H1 (cell line): ENCODE measurements at regions not wholly inside any gene's neighbourhood (a gene's known extent, or its start where the extent isn't known, plus 50 kb on each side); places are given as distances from the start of the nearest gene placed in this dataset.
A peak's percentile ranks its signal among the peaks of the same experiment; 100 is the strongest.

Experiments
- CTCF ChIA-PET: fragments of 300-600 bp; sonication (Branson Sonifier 250); formaldehyde crosslinking; loops from one replicate; lab custom pipeline; 2021; ENCODE audit not compliant: partially characterized antibody; lab: Charles Lee
- POLR2A ChIA-PET: fragments of 300-600 bp; sonication (Branson Sonifier 250); formaldehyde crosslinking; loops from one replicate; lab custom pipeline; 2021; ENCODE audit warnings: inconsistent platforms; ENCODE audit not compliant: partially characterized antibody; lab: Charles Lee
- DNase-seq, 2 experiments: peaks; one replicate each; pipeline versions ENCODE4 v3.0.0 to v3.0.0-alpha.2; 2010 to 2022; ENCODE audit warnings: low spot score in 2 of 2, low read depth in 1 of 2, mixed read lengths in 1 of 2
- FAIRE-seq: peaks from 2 replicates; lab custom pipeline; 2011; peaks lifted over from hg19 to GRCh38; lab: Jason Lieb, UNC
- H2AFZ ChIP-seq: 2 replicates; pipeline ENCODE4 v1.8.1; 2012; ENCODE audit warnings: low read length, inconsistent platforms
- H2AK5ac ChIP-seq: 2 replicates; pipeline ENCODE4 v1.6.1; 2013; ENCODE audit warnings: low read depth, low read length
- H2BK120ac ChIP-seq: replicated peaks from 2 replicates; pipeline ENCODE3; 2013; ENCODE audit warnings: low read depth, low read length, inconsistent platforms
- H2BK12ac ChIP-seq: 2 replicates; pipeline ENCODE4 v1.6.1; 2013; ENCODE audit warnings: low read depth, low read length
- H2BK15ac ChIP-seq: 2 replicates; pipeline ENCODE4 v1.6.1; 2013; ENCODE audit warnings: low read length
- H2BK20ac ChIP-seq: 2 replicates; pipeline ENCODE4 v1.6.1; 2013; ENCODE audit warnings: low read length
- H2BK5ac ChIP-seq: 2 replicates; pipeline ENCODE4 v1.6.1; 2013; ENCODE audit warnings: low read depth, low read length
- H3K14ac ChIP-seq: 2 replicates; pipeline ENCODE4 v1.6.1; 2013; ENCODE audit warnings: inconsistent platforms; ENCODE audit not compliant: insufficient read length
- H3K18ac ChIP-seq: 2 replicates; pipeline ENCODE4 v1.6.1; 2013; ENCODE audit warnings: low read length; ENCODE audit errors: extremely low read depth
- H3K23ac ChIP-seq: 2 replicates; pipeline ENCODE4 v1.6.1; 2013; ENCODE audit warnings: inconsistent platforms; ENCODE audit not compliant: insufficient read length
- H3K23me2 ChIP-seq: 2 replicates; pipeline ENCODE4 v1.6.1; 2013; ENCODE audit warnings: low read depth, low read length
- H3K27ac ChIP-seq: 2 replicates; pipeline ENCODE4 v1.6.1; 2011; ENCODE audit warnings: low read depth, low read length, inconsistent platforms
- H3K27me3 ChIP-seq, 4 experiments: replicated peaks in 1 of 4; 1 replicate in 1 of 4; 2 replicates in 3 of 4; pipeline versions ENCODE4 v1.6.1 to v1.8.1; 2011 to 2013; ENCODE audit warnings: low read length in 3 of 4, mild to moderate bottlenecking in 3 of 4, inconsistent platforms in 2 of 4, mixed read lengths in 2 of 4, moderate library complexity in 1 of 4; ENCODE audit not compliant: control insufficient read depth in 3 of 4, insufficient read depth in 3 of 4; ENCODE audit errors: extremely low read depth in 1 of 4
- H3K36me3 ChIP-seq, 4 experiments: 2 replicates each; pipeline versions ENCODE4 v1.6.1 to v1.8.1; 2011 to 2013; ENCODE audit warnings: mild to moderate bottlenecking in 4 of 4, low read length in 3 of 4, moderate library complexity in 2 of 4, control low read depth in 1 of 4, inconsistent platforms in 1 of 4; ENCODE audit not compliant: insufficient read depth in 4 of 4, control insufficient read depth in 2 of 4
- H3K4ac ChIP-seq: replicated peaks from 2 replicates; pipeline ENCODE3; 2013; ENCODE audit warnings: low read length, low read depth, mixed read lengths, inconsistent platforms; ENCODE audit not compliant: insufficient read length
- H3K4me1 ChIP-seq, 4 experiments: replicated peaks in 1 of 4; 1 replicate in 1 of 4; 2 replicates in 3 of 4; pipeline versions ENCODE4 v1.6.1 to v1.8.1; 2011 to 2013; ENCODE audit warnings: low read length in 3 of 4, inconsistent platforms in 2 of 4, mixed read lengths in 1 of 4; ENCODE audit not compliant: insufficient read depth in 4 of 4, control insufficient read depth in 3 of 4
- H3K4me2 ChIP-seq, 2 experiments: 2 replicates each; pipeline versions ENCODE4 v1.6.1 to v1.8.1; 2011 to 2013; ENCODE audit warnings: low read depth in 2 of 2, low read length in 2 of 2, control low read depth in 1 of 2, inconsistent platforms in 1 of 2, mild to moderate bottlenecking in 1 of 2; ENCODE audit not compliant: insufficient read depth in 1 of 2
- H3K4me3 ChIP-seq, 4 experiments: fragments of 200-600, 300-600 bp in 1 of 4; sonication (generic), shearing (Covaris generic), sonication (Bioruptor Twin) in 1 of 4; 2 replicates each; pipeline versions ENCODE4 v1.5.1 to v1.8.1; 2011 to 2016; ENCODE audit warnings: low read length in 4 of 4, low read depth in 3 of 4, control low read depth in 2 of 4, inconsistent platforms in 2 of 4, mild to moderate bottlenecking in 2 of 4, mixed read lengths in 1 of 4, moderate library complexity in 1 of 4; ENCODE audit not compliant: insufficient read depth in 2 of 4; ENCODE audit errors: extremely low read depth in 1 of 4
- H3K56ac ChIP-seq: replicated peaks from 2 replicates; pipeline ENCODE3; 2013; ENCODE audit warnings: low read depth, mild to moderate bottlenecking, mixed read lengths, low read length, inconsistent platforms; ENCODE audit not compliant: insufficient read length
- H3K79me1 ChIP-seq: 2 replicates; pipeline ENCODE4 v1.6.1; 2013; ENCODE audit warnings: low read depth, low read length, control low read depth
- H3K79me2 ChIP-seq, 2 experiments: 2 replicates each; pipeline versions ENCODE4 v1.6.1 to v1.8.1; 2012 to 2013; ENCODE audit warnings: low read length in 2 of 2, mild to moderate bottlenecking in 2 of 2, inconsistent platforms in 1 of 2; ENCODE audit not compliant: insufficient read depth in 2 of 2, control insufficient read depth in 1 of 2
- H3K9ac ChIP-seq, 4 experiments: replicated peaks in 1 of 4; 1 replicate in 1 of 4; 2 replicates in 3 of 4; pipeline versions ENCODE4 v1.6.1 to v1.8.1; 2011 to 2013; ENCODE audit warnings: low read depth in 3 of 4, low read length in 3 of 4, control low read depth in 2 of 4, mild to moderate bottlenecking in 2 of 4, moderate library complexity in 2 of 4, inconsistent platforms in 1 of 4; ENCODE audit errors: extremely low read depth in 1 of 4
- H3K9me3 ChIP-seq, 2 experiments: 2 replicates each; pipeline versions ENCODE4 v1.6.1 to v1.8.1; 2012 to 2013; ENCODE audit warnings: mild to moderate bottlenecking in 2 of 2, moderate library complexity in 2 of 2, control low read depth in 1 of 2, inconsistent platforms in 1 of 2, low read depth in 1 of 2, low read length in 1 of 2, mixed read lengths in 1 of 2; ENCODE audit not compliant: insufficient read depth in 2 of 2
- H4K20me1 ChIP-seq, 2 experiments: replicated peaks in 1 of 2; 2 replicates each; pipeline versions ENCODE3 to v1.8.1; 2011 to 2013; ENCODE audit warnings: inconsistent platforms in 2 of 2, low read length in 2 of 2, mild to moderate bottlenecking in 1 of 2; ENCODE audit not compliant: insufficient read depth in 2 of 2, control insufficient read depth in 1 of 2
- H4K5ac ChIP-seq: 2 replicates; pipeline ENCODE4 v1.6.1; 2013; ENCODE audit warnings: low read length, low read depth, mixed read lengths, inconsistent platforms; ENCODE audit not compliant: insufficient read length
- H4K8ac ChIP-seq: 2 replicates; pipeline ENCODE4 v1.8.0; 2013; ENCODE audit warnings: mild to moderate bottlenecking, moderate library complexity, low read length, inconsistent platforms; ENCODE audit not compliant: insufficient read depth; ENCODE audit errors: extremely low read depth
- H4K91ac ChIP-seq: replicated peaks from 2 replicates; pipeline ENCODE3; 2013; ENCODE audit warnings: low read length, mixed read lengths, inconsistent platforms; ENCODE audit not compliant: insufficient read length
- ASH2L ChIP-seq: fragments of 200-600, 300-600 bp; sonication (generic); IDR thresholded peaks from one replicate; pipeline ENCODE4 v1.7.1; 2017; ENCODE audit warnings: low read length
- GABPA ChIP-seq: IDR thresholded peaks from 2 replicates; pipeline ENCODE4 v1.6.1; 2011; ENCODE audit warnings: mild to moderate bottlenecking, low read length, moderate library complexity, borderline replicate concordance; ENCODE audit not compliant: insufficient read depth
- NRF1 ChIP-seq: IDR thresholded peaks from 2 replicates; pipeline ENCODE4 v1.6.1; 2011; ENCODE audit warnings: mild to moderate bottlenecking, low read depth, low read length, improper control_type of control experiment
- RBBP5 ChIP-seq: IDR thresholded peaks from 2 replicates; pipeline ENCODE4 v1.7.1; 2012; ENCODE audit warnings: low read depth, mild to moderate bottlenecking, inconsistent platforms, low read length, moderate library complexity, borderline replicate concordance
- TBP ChIP-seq: IDR thresholded peaks from 2 replicates; pipeline ENCODE4 v1.6.1; 2011; ENCODE audit warnings: low read depth, low read length, improper control_type of control experiment
- WGBS, 2 experiments: shearing (Covaris generic) in 1 of 2; methylation state at CpG; one replicate each; pipeline versions ENCODE4 v1.1.6 to v1.1.7; 2013 to 2015; ENCODE audit warnings: low lambda C conversion rate in 2 of 2, mixed read lengths in 2 of 2, inconsistent platforms in 1 of 2, low coverage in 1 of 2, missing lambda C conversion rate in 1 of 2; ENCODE audit not compliant: insufficient replicate concordance in 2 of 2, insufficient coverage in 1 of 2, insufficient read length in 1 of 2; ENCODE audit errors: extremely low coverage in 1 of 2, missing lambda C conversion rate in 1 of 2; 5-methylcytosine and 5-hydroxymethylcytosine counted together

GRCh38 chr13:89465366-89465765 lies 1794.2 kb downstream of the SLITRK5 start:
- no peak overlapping the region for H4K8ac ChIP-seq
- WGBS, 2 experiments, result 74% methylated on average over 2 of the region's 2 CpGs; no CpG with 5 or more reads in 1 of the 2 experiments
- H2BK12ac ChIP-seq, result no peak overlapping the region
- CTCF ChIA-PET, result no interaction called here
- H3K23ac ChIP-seq, result no peak overlapping the region
- H3K79me2 ChIP-seq, result no peaks in the 10 kb centered on the region
- H3K23me2 ChIP-seq, result no peaks in the 10 kb centered on the region
- no peak overlapping the region for H2BK5ac ChIP-seq
- H2AFZ ChIP-seq, result peak overlapping the region; percentile 85; the same call in 1 of the 2 replicates
- H4K20me1 ChIP-seq, result no peaks in the 10 kb centered on the region
- no peak overlapping the region for H3K4me3 ChIP-seq
- no peak overlapping the region for H2BK20ac ChIP-seq
- H2BK120ac ChIP-seq, result no peak overlapping the region
- H3K79me1 ChIP-seq, result no peaks in the 10 kb centered on the region
- H4K5ac ChIP-seq, result no peak overlapping the region
- H3K4me2 ChIP-seq, result no peak overlapping the region
- H3K56ac ChIP-seq, result no peak overlapping the region
- H3K27me3 ChIP-seq, result no peaks in the 10 kb centered on the region
- 0 out of 7 replicates have a peak, but pooled peaks cover 0 to 3% (median 0%) of the 10 kb centered on the region in 4 experiments for H3K4me1 ChIP-seq
- POLR2A ChIA-PET, result no interaction called here
- no peaks in the 10 kb centered on the region for H3K36me3 ChIP-seq
- no peak overlapping the region for H3K4ac ChIP-seq
- no peak overlapping the region for H2BK15ac ChIP-seq
- DNase-seq, result no peak
- H3K27ac ChIP-seq, result no peak overlapping the region
- no peak overlapping the region for H3K9ac ChIP-seq
- H3K14ac ChIP-seq, result no peak overlapping the region
- no peak for FAIRE-seq
- no peaks in the 10 kb centered on the region for H3K9me3 ChIP-seq
- H2AK5ac ChIP-seq, result no peak overlapping the region
- H3K18ac ChIP-seq, result no peak overlapping the region
- H4K91ac ChIP-seq, result no peak overlapping the region
- TF ChIP-seq GABPA (no peak), TBP (no peak), RBBP5 (no peak), NRF1 (no peak), ASH2L (no peak)
